GM12892 (cell line): ENCODE measurements at regions not wholly inside any gene's neighbourhood (a gene's known extent, or its start where the extent isn't known, plus 50 kb on each side); places are given as distances from the start of the nearest gene placed in this dataset.

ENCODE experiments used
- DNase-seq: peaks from one replicate; pipeline ENCODE4 v3.0.0; 2011; ENCODE audit not compliant: insufficient read length
- FAIRE-seq: peaks from 2 replicates; lab custom pipeline; 2011; peaks lifted over from hg19 to GRCh38; lab: Jason Lieb, UNC
- POLR2A ChIP-seq: IDR thresholded peaks from 2 replicates; pipeline ENCODE4 v1.6.1; 2011; ENCODE audit warnings: low read depth, low read length, control low read depth
- POLR2AphosphoS5 ChIP-seq: IDR thresholded peaks from 2 replicates; pipeline ENCODE4 v1.6.1; 2011; ENCODE audit warnings: low read depth, low read length, control low read depth
- TAF1 ChIP-seq: IDR thresholded peaks from 2 replicates; pipeline ENCODE4 v1.6.1; 2011; ENCODE audit warnings: low read depth, mild to moderate bottlenecking, control low read depth, low read length, borderline replicate concordance

- DNase-seq (no peak), FAIRE-seq (no peak)
- TF ChIP-seq POLR2A (no peak), TAF1 (no peak), POLR2AphosphoS5 (no peak)
These were observed 129.7 kb upstream of the ROPN1 start for GRCh38 chr3:124121379-124122312.

- FAIRE-seq (no peak), DNase-seq (no peak)
- TF ChIP-seq POLR2A (no peak), TAF1 (no peak), POLR2AphosphoS5 (no peak)
These were observed 133.4 kb upstream of the ROPN1 start for GRCh38 chr3:124125315-124125714.

GRCh38 chr3:124126436-124127023 lies 134.6 kb upstream of the ROPN1 start:
- no peak for TF ChIP-seq POLR2AphosphoS5
- TF ChIP-seq TAF1 = no peak
- TF ChIP-seq POLR2A = no peak
- FAIRE-seq = no peak
- no peak for DNase-seq

GRCh38 chr3:124131158-124131557 lies 139.2 kb upstream of the ROPN1 start:
- FAIRE-seq = no peak
- TF ChIP-seq POLR2AphosphoS5 (no peak), POLR2A (no peak), TAF1 (no peak)
- DNase-seq = no peak

GRCh38 chr3:124131580-124131979 lies 139.7 kb upstream of the ROPN1 start:
- FAIRE-seq (no peak), DNase-seq (no peak)
- TF ChIP-seq POLR2AphosphoS5 = no peak

- FAIRE-seq (no peak), DNase-seq (no peak)
- TF ChIP-seq POLR2A (no peak), TAF1 (no peak), POLR2AphosphoS5 (no peak)
These were observed 140.9 kb upstream of the ROPN1 start for GRCh38 chr3:124132813-124133212.

- DNase-seq = no peak
- TF ChIP-seq POLR2A (no peak), TAF1 (no peak), POLR2AphosphoS5 (no peak)
- no peak for FAIRE-seq
These were observed 141.5 kb upstream of the ROPN1 start for GRCh38 chr3:124133366-124133940.

- FAIRE-seq = no peak
- DNase-seq = no peak
- TF ChIP-seq POLR2AphosphoS5 (no peak), TAF1 (no peak), POLR2A (no peak)
These were observed 145.3 kb upstream of the ROPN1 start for GRCh38 chr3:124137216-124137615.

GRCh38 chr3:124138148-124138547 lies 146.2 kb upstream of the ROPN1 start:
- TF ChIP-seq POLR2A (no peak), TAF1 (no peak), POLR2AphosphoS5 (no peak)
- FAIRE-seq (no peak), DNase-seq (no peak)

GRCh38 chr3:124140746-124141145 lies 148.8 kb upstream of the ROPN1 start:
- DNase-seq = no peak
- FAIRE-seq = no peak
- TF ChIP-seq POLR2A = no peak
- no peak for TF ChIP-seq TAF1
- TF ChIP-seq POLR2AphosphoS5 = no peak

GRCh38 chr3:124142389-124142970 lies 150.6 kb upstream of the ROPN1 start:
- no peak for DNase-seq
- FAIRE-seq = no peak

GRCh38 chr3:124143047-124143446 lies 151.1 kb upstream of the ROPN1 start:
- TF ChIP-seq POLR2AphosphoS5 (no peak), TAF1 (no peak), POLR2A (no peak)
- no peak for FAIRE-seq
- DNase-seq = no peak

More at GRCh38 chr3:124142389-124142970, 150.6 kb upstream of the ROPN1 start:
- TF ChIP-seq TAF1 (no peak), POLR2AphosphoS5 (no peak), POLR2A (no peak)
